Astrocyte (in vitro differentiated cells and primary cell): ENCODE measurements at regions not wholly inside any gene's neighbourhood (a gene's known extent, or its start where the extent isn't known, plus 50 kb on each side); places are given as distances from the start of the nearest gene placed in this dataset.

Experiments
- DNase-seq: peaks from one replicate; pipeline ENCODE4 v3.0.0-alpha.2; 2010; ENCODE audit warnings: low read depth
- FAIRE-seq: peaks from 2 replicates; lab custom pipeline; 2011; peaks lifted over from hg19 to GRCh38; lab: Jason Lieb, UNC
- H2AFZ ChIP-seq: 2 replicates; pipeline ENCODE4 v1.6.0; 2012; ENCODE audit warnings: low read depth, low read length, inconsistent platforms
- H3K27ac ChIP-seq: 2 replicates; pipeline ENCODE4 v1.5.1; 2011; ENCODE audit warnings: low read depth, low read length, inconsistent platforms
- H3K27me3 ChIP-seq: 2 replicates; pipeline ENCODE4 v1.6.0; 2011; ENCODE audit warnings: low read length, inconsistent platforms; ENCODE audit not compliant: insufficient read depth
- H3K36me3 ChIP-seq: 2 replicates; pipeline ENCODE4 v1.5.1; 2011; ENCODE audit warnings: low read length, inconsistent platforms; ENCODE audit not compliant: insufficient read depth
- H3K4me1 ChIP-seq: 2 replicates; pipeline ENCODE4 v1.5.1; 2011; ENCODE audit warnings: low read length, inconsistent platforms; ENCODE audit not compliant: insufficient read depth
- H3K4me2 ChIP-seq: 2 replicates; pipeline ENCODE4 v1.6.0; 2012; ENCODE audit warnings: low read length, inconsistent platforms
- H3K4me3 ChIP-seq: 2 replicates; pipeline ENCODE4 v1.5.1; 2011; ENCODE audit warnings: low read depth, mild to moderate bottlenecking, low read length, inconsistent platforms; ENCODE audit not compliant: insufficient read depth
- H3K79me2 ChIP-seq: 2 replicates; pipeline ENCODE4 v1.6.0; 2012; ENCODE audit warnings: mild to moderate bottlenecking, low read length, inconsistent platforms; ENCODE audit not compliant: insufficient read depth
- H3K9ac ChIP-seq: 2 replicates; pipeline ENCODE4 v1.6.0; 2012; ENCODE audit warnings: mild to moderate bottlenecking, low read length, inconsistent platforms
- H3K9me3 ChIP-seq: 2 replicates; pipeline ENCODE4 v1.5.1; 2012; ENCODE audit warnings: low read depth, mild to moderate bottlenecking, low read length, inconsistent platforms; ENCODE audit not compliant: insufficient read depth
- H4K20me1 ChIP-seq: 2 replicates; pipeline ENCODE4 v1.6.0; 2012; ENCODE audit warnings: low read length, inconsistent platforms; ENCODE audit not compliant: insufficient read depth
- H3K27ac Mint-ChIP-seq: one replicate; pipeline ENCODE4 v1.8.0; 2021; ENCODE audit warnings: mild to moderate bottlenecking, mixed read lengths; ENCODE audit not compliant: unreplicated experiment
- H3K27me3 Mint-ChIP-seq: one replicate; pipeline ENCODE4 v1.8.0; 2021; ENCODE audit warnings: low read depth, mixed read lengths; ENCODE audit not compliant: unreplicated experiment
- H3K36me3 Mint-ChIP-seq: one replicate; pipeline ENCODE4 v1.8.0; 2021; ENCODE audit warnings: low read depth, mixed read lengths; ENCODE audit not compliant: unreplicated experiment
- H3K4me1 Mint-ChIP-seq: one replicate; pipeline ENCODE4 v1.8.0; 2021; ENCODE audit warnings: low read depth, mixed read lengths; ENCODE audit not compliant: unreplicated experiment
- H3K4me3 Mint-ChIP-seq: one replicate; pipeline ENCODE4 v1.8.0; 2021; ENCODE audit warnings: mild to moderate bottlenecking, moderate library complexity, mixed read lengths; ENCODE audit not compliant: unreplicated experiment
- H3K9me3 Mint-ChIP-seq: one replicate; pipeline ENCODE4 v1.8.0; 2021; ENCODE audit warnings: mild to moderate bottlenecking, mixed read lengths; ENCODE audit not compliant: unreplicated experiment
- EZH2 ChIP-seq: IDR thresholded peaks from 2 replicates; pipeline ENCODE4 v1.6.1; 2012; ENCODE audit warnings: mild to moderate bottlenecking, low read length, inconsistent platforms; ENCODE audit not compliant: insufficient read depth
- TF ChIP-seq, protein P1 (sequence below): IDR thresholded peaks from 2 replicates; pipeline ENCODE4 v1.5.1; 2011; ENCODE audit warnings: low read depth, mild to moderate bottlenecking, inconsistent platforms, low read length, moderate library complexity; ENCODE audit not compliant: insufficient read depth

DNA sequence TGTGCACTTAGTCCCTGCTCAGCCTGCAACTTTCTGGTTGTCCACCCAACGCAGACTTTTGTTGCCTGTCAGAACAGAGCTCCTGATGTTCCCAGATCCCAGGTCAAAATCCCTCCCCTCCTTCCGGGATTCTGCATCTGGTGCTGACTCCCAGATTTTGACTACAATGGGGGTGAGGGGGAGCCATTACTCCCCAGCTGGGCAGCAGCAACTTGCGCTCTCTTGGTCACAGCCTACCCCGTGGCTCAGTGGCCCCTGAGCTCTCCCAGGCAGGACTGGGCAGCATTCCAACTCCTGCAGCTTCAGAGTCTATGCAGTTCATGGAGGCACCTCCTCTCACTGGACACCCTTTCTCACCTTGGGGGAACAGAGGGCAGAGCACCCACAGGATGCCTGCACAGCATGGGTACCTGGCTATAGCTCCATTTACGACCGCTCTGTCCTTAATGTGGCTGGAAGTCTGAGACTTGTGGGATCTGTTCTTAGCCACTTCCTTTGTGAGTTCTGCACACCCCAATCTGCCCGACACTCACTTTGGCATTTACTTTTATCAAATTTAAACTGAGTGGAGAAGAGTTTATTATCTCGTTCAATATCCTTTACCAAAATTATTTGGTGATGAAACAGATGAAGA lies 545.5 kb upstream of the MGMT start:
- no peak for DNase-seq
- Histone ChIP-seq H3K27me3 (no peaks in the 10 kb centered on the region), H3K4me1 (no peaks in the 10 kb centered on the region), H3K9ac (no peak overlapping the region), H3K36me3 (no peaks in the 10 kb centered on the region), H4K20me1 (no peaks in the 10 kb centered on the region), H2AFZ (no peak overlapping the region), H3K4me2 (no peak overlapping the region), H3K27ac (no peak overlapping the region), H3K9me3 (no peaks in the 10 kb centered on the region), H3K79me2 (no peaks in the 10 kb centered on the region), H3K4me3 (no peak overlapping the region)
- FAIRE-seq = no peak
- no peak overlapping the region for H3K4me3 Mint-ChIP-seq
- H3K27me3 Mint-ChIP-seq = peaks cover 28% of the 10 kb centered on the region
- H3K9me3 Mint-ChIP-seq = peaks cover 1% of the 10 kb centered on the region
- no peaks in the 10 kb centered on the region for H3K36me3 Mint-ChIP-seq
- TF ChIP-seq, protein P1, sequence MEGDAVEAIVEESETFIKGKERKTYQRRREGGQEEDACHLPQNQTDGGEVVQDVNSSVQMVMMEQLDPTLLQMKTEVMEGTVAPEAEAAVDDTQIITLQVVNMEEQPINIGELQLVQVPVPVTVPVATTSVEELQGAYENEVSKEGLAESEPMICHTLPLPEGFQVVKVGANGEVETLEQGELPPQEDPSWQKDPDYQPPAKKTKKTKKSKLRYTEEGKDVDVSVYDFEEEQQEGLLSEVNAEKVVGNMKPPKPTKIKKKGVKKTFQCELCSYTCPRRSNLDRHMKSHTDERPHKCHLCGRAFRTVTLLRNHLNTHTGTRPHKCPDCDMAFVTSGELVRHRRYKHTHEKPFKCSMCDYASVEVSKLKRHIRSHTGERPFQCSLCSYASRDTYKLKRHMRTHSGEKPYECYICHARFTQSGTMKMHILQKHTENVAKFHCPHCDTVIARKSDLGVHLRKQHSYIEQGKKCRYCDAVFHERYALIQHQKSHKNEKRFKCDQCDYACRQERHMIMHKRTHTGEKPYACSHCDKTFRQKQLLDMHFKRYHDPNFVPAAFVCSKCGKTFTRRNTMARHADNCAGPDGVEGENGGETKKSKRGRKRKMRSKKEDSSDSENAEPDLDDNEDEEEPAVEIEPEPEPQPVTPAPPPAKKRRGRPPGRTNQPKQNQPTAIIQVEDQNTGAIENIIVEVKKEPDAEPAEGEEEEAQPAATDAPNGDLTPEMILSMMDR = no peak
- TF ChIP-seq EZH2 = no peak
- no peaks in the 10 kb centered on the region for H3K4me1 Mint-ChIP-seq
- no peak overlapping the region for H3K27ac Mint-ChIP-seq

DNA sequence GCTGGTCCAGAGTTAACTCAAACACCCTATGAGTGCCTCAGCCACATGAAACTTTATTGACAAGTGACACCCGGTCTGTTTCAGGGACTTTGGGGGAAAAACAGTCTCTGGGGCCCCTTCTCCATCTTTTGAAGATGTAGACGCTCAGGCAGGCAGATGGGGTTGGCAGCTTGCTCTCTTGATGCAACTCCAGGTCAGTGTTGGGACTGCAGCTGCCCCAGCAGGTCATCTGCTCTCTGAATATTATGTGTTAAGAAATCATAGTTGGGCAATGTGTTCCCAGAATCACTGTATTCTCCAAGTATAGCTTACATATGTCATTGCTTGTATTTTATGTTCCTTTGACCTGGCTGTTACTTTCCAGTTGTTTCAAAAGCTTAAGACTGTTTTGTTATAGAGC lies 544.9 kb upstream of the MGMT start:
- peaks cover 1% of the 10 kb centered on the region for H3K9me3 Mint-ChIP-seq
- Histone ChIP-seq H2AFZ (no peak overlapping the region), H3K79me2 (no peaks in the 10 kb centered on the region), H3K4me3 (no peak overlapping the region), H3K4me1 (no peaks in the 10 kb centered on the region), H3K27me3 (no peaks in the 10 kb centered on the region), H3K4me2 (no peak overlapping the region), H4K20me1 (no peaks in the 10 kb centered on the region), H3K9me3 (no peaks in the 10 kb centered on the region), H3K27ac (no peak overlapping the region), H3K9ac (no peak overlapping the region), H3K36me3 (no peaks in the 10 kb centered on the region)
- peaks cover 21% of the 10 kb centered on the region for H3K27me3 Mint-ChIP-seq
- no peak overlapping the region for H3K4me3 Mint-ChIP-seq
- no peaks in the 10 kb centered on the region for H3K36me3 Mint-ChIP-seq
- DNase-seq (no peak), FAIRE-seq (no peak)
- H3K27ac Mint-ChIP-seq = no peak overlapping the region
- TF ChIP-seq, protein P1 = no peak
- no peak for TF ChIP-seq EZH2
- H3K4me1 Mint-ChIP-seq = no peaks in the 10 kb centered on the region

DNA sequence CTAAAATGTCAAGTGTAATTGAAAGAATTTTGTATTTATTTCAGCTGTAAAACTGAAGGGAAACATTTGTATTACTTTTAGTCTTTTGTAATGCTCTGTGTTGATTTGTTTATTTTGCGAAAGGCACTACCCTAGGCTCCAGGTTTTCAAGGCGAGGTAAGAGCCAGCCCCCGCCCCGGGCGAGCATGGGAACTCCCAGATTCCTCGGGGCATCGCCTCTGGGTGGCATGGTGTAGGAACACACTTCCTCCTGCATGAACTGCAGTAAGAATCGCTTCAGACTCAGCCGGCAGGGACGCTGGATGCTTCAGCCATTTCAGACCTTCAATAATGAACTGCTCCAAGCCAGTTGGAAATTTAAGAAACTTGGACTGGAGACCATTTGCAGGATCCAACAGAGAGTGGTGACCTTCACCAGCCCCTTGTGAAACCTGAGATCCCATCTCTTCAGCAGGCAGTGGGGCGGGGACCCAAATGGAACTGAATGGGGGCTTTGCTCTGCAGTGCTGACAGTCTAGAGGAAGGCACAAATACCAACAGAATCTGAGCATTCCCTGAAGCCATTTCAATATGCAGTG lies 544.3 kb upstream of the MGMT start:
- TF ChIP-seq, protein P1 = no peak
- TF ChIP-seq EZH2 = no peak
- FAIRE-seq = no peak

More for the DNA sequence above, 544.3 kb upstream of the MGMT start:
- H3K9me3 ChIP-seq = no peaks in the 10 kb centered on the region
- Mint-ChIP-seq H3K9me3 (peaks cover 1% of the 10 kb centered on the region), H3K36me3 (no peaks in the 10 kb centered on the region), H3K27ac (no peak overlapping the region), H3K4me1 (no peaks in the 10 kb centered on the region), H3K27me3 (peaks cover 17% of the 10 kb centered on the region), H3K4me3 (no peak overlapping the region)
- H3K27ac ChIP-seq = no peak overlapping the region
- no peaks in the 10 kb centered on the region for H3K36me3 ChIP-seq
- no peak overlapping the region for H3K4me3 ChIP-seq
- H3K4me1 ChIP-seq = no peaks in the 10 kb centered on the region
- no peak overlapping the region for H3K9ac ChIP-seq
- no peak overlapping the region for H3K4me2 ChIP-seq
- H3K27me3 ChIP-seq = no peaks in the 10 kb centered on the region
- no peaks in the 10 kb centered on the region for H4K20me1 ChIP-seq
- H2AFZ ChIP-seq = no peak overlapping the region
- no peaks in the 10 kb centered on the region for H3K79me2 ChIP-seq
- no peak for DNase-seq
